MCF 10A (cell line): ENCODE measurements at regions not wholly inside any gene's neighbourhood (a gene's known extent, or its start where the extent isn't known, plus 50 kb on each side); places are given as distances from the start of the nearest gene placed in this dataset.

ENCODE experiments used
- BruUV-seq: library from RNA; stranded (reverse); fragments of 400-500 nt; replicated peaks from 2 replicates; lab custom pipeline; 2021; lab: Mats Ljungman, UMichigan
- CTCF ChIA-PET: fragments of 300-600 bp; sonication (Branson Sonifier 250); formaldehyde crosslinking; extraction: SDS; loops from one replicate; lab custom pipeline; 2021; ENCODE audit warnings: antibody characterized with exemption, inconsistent platforms; lab: Yijun Ruan, JAX
- POLR2A ChIA-PET: fragments of 300-600, 350-650 bp; sonication (Branson Sonifier 250); formaldehyde crosslinking; extraction: SDS; loops from one replicate; lab custom pipeline; 2020; ENCODE audit warnings: antibody characterized with exemption, inconsistent platforms; lab: Yijun Ruan, JAX
- DNase-seq: peaks from one replicate; pipeline ENCODE4 v3.0.0-alpha.2; 2018; ENCODE audit not compliant: unreplicated experiment
- H3K27ac Mint-ChIP-seq: one replicate; pipeline ENCODE4 v1.8.0; 2022; ENCODE audit warnings: mild to moderate bottlenecking, low read depth, mixed read lengths; ENCODE audit not compliant: unreplicated experiment
- H3K27me3 Mint-ChIP-seq: one replicate; pipeline ENCODE4 v1.8.0; 2022; ENCODE audit warnings: mixed read lengths; ENCODE audit not compliant: insufficient read depth, unreplicated experiment
- H3K36me3 Mint-ChIP-seq: one replicate; pipeline ENCODE4 v1.8.0; 2022; ENCODE audit warnings: mild to moderate bottlenecking, moderate library complexity, mixed read lengths; ENCODE audit not compliant: insufficient read depth, unreplicated experiment
- H3K4me1 Mint-ChIP-seq: one replicate; pipeline ENCODE4 v1.8.0; 2022; ENCODE audit warnings: mixed read lengths; ENCODE audit not compliant: insufficient read depth, unreplicated experiment
- H3K4me3 Mint-ChIP-seq: one replicate; pipeline ENCODE4 v1.8.0; 2022; ENCODE audit warnings: mild to moderate bottlenecking, moderate library complexity, mixed read lengths; ENCODE audit not compliant: unreplicated experiment
- H3K9me3 Mint-ChIP-seq: one replicate; pipeline ENCODE4 v1.8.0; 2022; ENCODE audit warnings: mixed read lengths; ENCODE audit not compliant: unreplicated experiment
- CTCF ChIP-seq: fragments of 200-600 bp; IDR thresholded peaks from one replicate; pipeline ENCODE4 v1.8.0; 2022; ENCODE audit warnings: antibody characterized with exemption, mild to moderate bottlenecking; ENCODE audit not compliant: unreplicated experiment
- intact Hi-C: fragments of 100-400 bp; cut with micrococcal nuclease; formaldehyde crosslinking; loops from 2 replicates; pipeline ENCODE4 v1.14.1; 2022

GRCh38 chr4:126071346-126072333 lies 756.9 kb downstream of the FAT4 start:
- Mint-ChIP-seq H3K27ac (peak overlapping the region; percentile 68), H3K4me3 (peak overlapping the region; percentile 2), H3K4me1 (peaks cover 6% of the 10 kb centered on the region), H3K36me3 (no peaks in the 10 kb centered on the region), H3K9me3 (no peaks in the 10 kb centered on the region), H3K27me3 (no peaks in the 10 kb centered on the region)
- BruUV-seq: no TSS peak
- DNase-seq: peak; percentile 80
- ChIA-PET CTCF (interaction anchor here (0.6 to 1.4 kb wide), 2 partner anchors 9 to 130 kb away, joined by 3 to 5 read pairs; no protein-coding TSS in a partner anchor), POLR2A (interaction anchor here (0.5 to 0.7 kb wide), 2 partner anchors 714 to 933 kb away, joined by 3 read pairs; no protein-coding TSS in a partner anchor)
- no peak for TF ChIP-seq CTCF
- intact Hi-C loops: no loop called here

GRCh38 chr4:126081336-126081735 lies 766.6 kb downstream of the FAT4 start:
- CTCF ChIA-PET: no interaction called here
- Mint-ChIP-seq H3K27me3 (no peaks in the 10 kb centered on the region), H3K36me3 (no peaks in the 10 kb centered on the region), H3K27ac (no peak overlapping the region), H3K9me3 (no peaks in the 10 kb centered on the region), H3K4me1 (peaks cover 6% of the 10 kb centered on the region), H3K4me3 (no peak overlapping the region)
- no peak for TF ChIP-seq CTCF
- intact Hi-C loops: no loop called here
- POLR2A ChIA-PET: no interaction called here
- BruUV-seq: no TSS peak
- no peak for DNase-seq

- peaks cover 4% of the 10 kb centered on the region for H3K4me1 Mint-ChIP-seq
- ChIA-PET CTCF (no interaction called here), POLR2A (no interaction called here)
- no peak overlapping the region for H3K27ac Mint-ChIP-seq
- H3K27me3 Mint-ChIP-seq: no peaks in the 10 kb centered on the region
- no peak for TF ChIP-seq CTCF
- no peak for DNase-seq
- no peaks in the 10 kb centered on the region for H3K36me3 Mint-ChIP-seq
- no peaks in the 10 kb centered on the region for H3K9me3 Mint-ChIP-seq
- intact Hi-C loops: no loop called here
- no TSS peak for BruUV-seq
- no peak overlapping the region for H3K4me3 Mint-ChIP-seq
Observed at GRCh38 chr4:126086041-126086440, 771.3 kb downstream of the FAT4 start.

GRCh38 chr4:126087101-126087500 lies 772.3 kb downstream of the FAT4 start:
- no peak for DNase-seq
- CTCF ChIA-PET: interaction anchor here (0.6 kb wide), 2 partner anchors 229 to 1689 kb away, joined by 3 to 8 read pairs; no protein-coding TSS in a partner anchor
- POLR2A ChIA-PET: no interaction called here
- Mint-ChIP-seq H3K4me3 (no peak overlapping the region), H3K27me3 (no peaks in the 10 kb centered on the region), H3K9me3 (no peaks in the 10 kb centered on the region), H3K27ac (no peak overlapping the region), H3K4me1 (no peaks in the 10 kb centered on the region), H3K36me3 (no peaks in the 10 kb centered on the region)
- BruUV-seq: no TSS peak
- intact Hi-C loops: no loop called here
- no peak for TF ChIP-seq CTCF
